Lung (tissue), 11 donors: ENCODE measurements at regions not wholly inside any gene's neighbourhood (a gene's known extent, or its start where the extent isn't known, plus 50 kb on each side); places are given as distances from the start of the nearest gene placed in this dataset.

Experiments
- ATAC-seq: fragments of 200-7000 bp; cut with Tn5 transposase; one replicate; pipeline ENCODE4 v1.9.1; 2020; ENCODE audit warnings: moderate number of reproducible peaks; ENCODE audit not compliant: insufficient read depth, low FRiP score
- DNase-seq, 3 donors: peaks; one replicate each; pipeline ENCODE4 v3.0.0-alpha.2; 2013 to 2017
- H3K27ac ChIP-seq, 2 donors: one replicate each; pipeline ENCODE4 v1.5.1; 2013; ENCODE audit warnings: mild to moderate bottlenecking in 2 of 2, moderate library complexity in 2 of 2, control low read depth in 1 of 2, inconsistent platforms in 1 of 2, low read depth in 1 of 2, low read length in 1 of 2
- H3K27me3 ChIP-seq, 3 donors: one replicate each; pipeline ENCODE4 v1.5.1; 2013; ENCODE audit warnings: low read length in 2 of 3; ENCODE audit not compliant: control insufficient read depth in 3 of 3, insufficient read depth in 3 of 3
- H3K36me3 ChIP-seq, 4 donors: one replicate each; pipeline ENCODE4 v1.5.1; 2013; ENCODE audit warnings: low read length in 4 of 4, mild to moderate bottlenecking in 1 of 4, moderate library complexity in 1 of 4; ENCODE audit not compliant: control insufficient read depth in 4 of 4, insufficient read depth in 4 of 4
- H3K4me1 ChIP-seq, 5 donors: one replicate each; pipeline ENCODE4 v1.5.1; 2013; ENCODE audit warnings: low read length in 5 of 5, mild to moderate bottlenecking in 2 of 5, moderate library complexity in 1 of 5; ENCODE audit not compliant: control insufficient read depth in 5 of 5, insufficient read depth in 5 of 5
- H3K4me3 ChIP-seq: one replicate; pipeline ENCODE4 v1.5.1; 2013; ENCODE audit warnings: mild to moderate bottlenecking, control low read depth, moderate library complexity
- H3K9ac ChIP-seq, 2 donors: one replicate each; pipeline ENCODE4 v1.5.1; 2013; ENCODE audit warnings: low read length in 2 of 2, control low read depth in 1 of 2; ENCODE audit not compliant: insufficient read depth in 1 of 2
- H3K9me3 ChIP-seq, 4 donors: one replicate each; pipeline ENCODE4 v1.5.1; 2013; ENCODE audit warnings: low read length in 3 of 4, mild to moderate bottlenecking in 1 of 4, moderate library complexity in 1 of 4; ENCODE audit not compliant: control insufficient read depth in 4 of 4, insufficient read depth in 3 of 4
- CTCF ChIP-seq: IDR thresholded peaks from 2 replicates; pipeline ENCODE4 v1.5.1; 2012; ENCODE audit warnings: mild to moderate bottlenecking; ENCODE audit errors: control extremely low read depth, extremely low read depth
- WGBS, 2 donors: extraction: QIAGEN DNeasy Blood & Tissue Kit; methylation state at CpG; one replicate each; pipeline ENCODE4 v1.1.7; 2013; 5-methylcytosine and 5-hydroxymethylcytosine counted together
- donor health status: control.
- donor health status: control.
- donor health status: Bipolar disorder and iron deficiency.
- donor health status: healthy.
- donor health status: DM: yes; HTN: yes; CAD: no.

- Histone ChIP-seq H3K4me1 (peaks cover 0 to 10% (median 2%) of the 10 kb centered on the region in 5 donors), H3K27me3 (no peaks in the 10 kb centered on the region), H3K4me3 (no peak overlapping the region), H3K9ac (no peak overlapping the region), H3K36me3 (no peaks in the 10 kb centered on the region), H3K27ac (no peak overlapping the region), H3K9me3 (no peaks in the 10 kb centered on the region)
- DNase-seq (no peak), ATAC-seq (no peak)
- no peak for TF ChIP-seq CTCF
- 87 to 93% methylated on average over 6 of the region's 6 CpGs for WGBS, 2 donors
Measured at GRCh38 chr2:204019572-204020501, 83.3 kb downstream of the ICOS start.

- Histone ChIP-seq H3K27me3 (no peaks in the 10 kb centered on the region), H3K27ac (no peak overlapping the region), H3K9ac (no peak overlapping the region), H3K4me1 (peaks cover 0 to 13% (median 4%) of the 10 kb centered on the region in 5 donors), H3K4me3 (no peak overlapping the region), H3K9me3 (no peaks in the 10 kb centered on the region), H3K36me3 (no peaks in the 10 kb centered on the region)
- peak in 2 of 3 donors; percentile 40 to 51 for DNase-seq
- no peak for ATAC-seq
- WGBS, 2 donors, result 85 to 90% methylated on average over 5 of the region's 5 CpGs
- no peak for TF ChIP-seq CTCF
Measured at GRCh38 chr2:204021290-204022081, 84.9 kb downstream of the ICOS start.

GRCh38 chr2:204022550-204022949, 86.0 kb downstream of the ICOS start:
- no peak for TF ChIP-seq CTCF
- 89 to 92% methylated on average over 5 of the region's 5 CpGs for WGBS, 2 donors

More at GRCh38 chr2:204022550-204022949, 86.0 kb downstream of the ICOS start:
- ATAC-seq (no peak), DNase-seq (no peak)
- no peak overlapping the region for H3K27ac ChIP-seq
- peaks cover 0 to 13% (median 4%) of the 10 kb centered on the region in 5 donors for H3K4me1 ChIP-seq
- no peaks in the 10 kb centered on the region for H3K27me3 ChIP-seq
- H3K36me3 ChIP-seq, result no peaks in the 10 kb centered on the region
- no peak overlapping the region for H3K9ac ChIP-seq
- H3K9me3 ChIP-seq, result no peaks in the 10 kb centered on the region
- H3K4me3 ChIP-seq, result no peak overlapping the region
